ENCODE measurements at regions not wholly inside any gene's neighbourhood (a gene's known extent, or its start where the extent isn't known, plus 50 kb on each side); places are given as distances from the start of the nearest gene placed in this dataset.

GRCh38 chr14:80385336-80385735 lies 174.0 kb upstream of the DIO2 start:
- TF ChIP-seq FOXP2 (optimal IDR thresholded peaks at IDR 0.05; ENCODE audit: borderline replicate concordance, extremely low read depth, extremely low read length, insufficient read depth) (no peak), SIN3A (IDR thresholded peaks at IDR 0.05; ENCODE audit: borderline replicate concordance, insufficient read depth, low read length) (no peak), POLR2AphosphoS5 (IDR thresholded peaks at IDR 0.05; ENCODE audit: low read depth, low read length) (no peak), REST (IDR thresholded peaks at IDR 0.05; ENCODE audit: insufficient read depth in 1 of 2, low read depth in 2 of 2, low read length in 2 of 2) (no peak), TAF1 (IDR thresholded peaks at IDR 0.05; ENCODE audit: borderline replicate concordance, insufficient read depth, low read length) (no peak)

- TF ChIP-seq FOXP2 (optimal IDR thresholded peaks at IDR 0.05; ENCODE audit: borderline replicate concordance, extremely low read depth, extremely low read length, insufficient read depth) (no peak), SIN3A (IDR thresholded peaks at IDR 0.05; ENCODE audit: borderline replicate concordance, insufficient read depth, low read length) (no peak)
Observed at GRCh38 chr14:80383223-80383622, 171.9 kb upstream of the DIO2 start.

- TF ChIP-seq FOXP2 (optimal IDR thresholded peaks at IDR 0.05; ENCODE audit: borderline replicate concordance, extremely low read depth, extremely low read length, insufficient read depth) (no peak), SIN3A (IDR thresholded peaks at IDR 0.05; ENCODE audit: borderline replicate concordance, insufficient read depth, low read length) (no peak), REST (IDR thresholded peaks at IDR 0.05; ENCODE audit: insufficient read depth in 1 of 2, low read depth in 2 of 2, low read length in 2 of 2) (no peak), TAF1 (IDR thresholded peaks at IDR 0.05; ENCODE audit: borderline replicate concordance, insufficient read depth, low read length) (no peak), POLR2AphosphoS5 (IDR thresholded peaks at IDR 0.05; ENCODE audit: low read depth, low read length) (no peak)
Observed at GRCh38 chr14:80381807-80382363, 170.6 kb upstream of the DIO2 start.

- no peak for TF ChIP-seq FOXP2 (optimal IDR thresholded peaks at IDR 0.05; ENCODE audit: borderline replicate concordance, extremely low read depth, extremely low read length, insufficient read depth)
- TF ChIP-seq SIN3A (IDR thresholded peaks at IDR 0.05; ENCODE audit: borderline replicate concordance, insufficient read depth, low read length) = no peak
- TF ChIP-seq POLR2AphosphoS5 (IDR thresholded peaks at IDR 0.05; ENCODE audit: low read depth, low read length) = no peak
Observed at GRCh38 chr14:80379035-80379434, 167.7 kb upstream of the DIO2 start.

- TF ChIP-seq FOXP2 (optimal IDR thresholded peaks at IDR 0.05; ENCODE audit: borderline replicate concordance, extremely low read depth, extremely low read length, insufficient read depth) = no peak
Observed at GRCh38 chr14:80378084-80378690, 166.9 kb upstream of the DIO2 start.

- no peak for TF ChIP-seq TAF1 (IDR thresholded peaks at IDR 0.05; ENCODE audit: borderline replicate concordance, insufficient read depth, low read length)
- no peak for TF ChIP-seq POLR2AphosphoS5 (IDR thresholded peaks at IDR 0.05; ENCODE audit: low read depth, low read length)
- no peak for TF ChIP-seq FOXP2 (optimal IDR thresholded peaks at IDR 0.05; ENCODE audit: borderline replicate concordance, extremely low read depth, extremely low read length, insufficient read depth)
- no peak for TF ChIP-seq SIN3A (IDR thresholded peaks at IDR 0.05; ENCODE audit: borderline replicate concordance, insufficient read depth, low read length)
- no peak for TF ChIP-seq REST (IDR thresholded peaks at IDR 0.05; ENCODE audit: insufficient read depth in 1 of 2, low read depth in 2 of 2, low read length in 2 of 2)
Observed at GRCh38 chr14:80364816-80365215, 153.5 kb upstream of the DIO2 start.

Data from PFSK-1 (cell line).